ENCODE measurements at regions not wholly inside any gene's neighbourhood (a gene's known extent, or its start where the extent isn't known, plus 50 kb on each side); places are given as distances from the start of the nearest gene placed in this dataset.

GRCh38 chr11:23090659-23091058 lies 230.4 kb upstream of the CCDC179 start:
- TF ChIP-seq CTCF (IDR thresholded peaks at IDR 0.05 in 4 of 5, conservative IDR thresholded peaks at IDR 0.05 in 1 of 5) (no peak), POLR2A (IDR thresholded peaks at IDR 0.05) (no peak)
